Loucy (cell line): ENCODE measurements at regions not wholly inside any gene's neighbourhood (a gene's known extent, or its start where the extent isn't known, plus 50 kb on each side); places are given as distances from the start of the nearest gene placed in this dataset.

ENCODE experiments used
- H2AFZ ChIP-seq: fragments of 200-600 bp; sonication (generic); 2 replicates; pipeline ENCODE4 v1.6.0; 2016; ENCODE audit warnings: antibody characterized with exemption, mild to moderate bottlenecking, low read length, moderate library complexity
- H3F3A ChIP-seq: fragments of 200-600 bp; 2 replicates; pipeline ENCODE4 v1.6.0; 2016; ENCODE audit warnings: antibody characterized with exemption, low read depth, mild to moderate bottlenecking
- H3K27me3 ChIP-seq: fragments of 200-600 bp; sonication (generic); 2 replicates; pipeline ENCODE4 v1.6.1; 2014; ENCODE audit warnings: low read length, mild to moderate bottlenecking; ENCODE audit not compliant: insufficient read depth, poor library complexity, severe bottlenecking
- H3K36me3 ChIP-seq: fragments of 200-600 bp; sonication (generic); 2 replicates; pipeline ENCODE4 v1.6.1; 2016; ENCODE audit warnings: low read length; ENCODE audit not compliant: insufficient read depth
- H3K4me1 ChIP-seq: fragments of 200-600 bp; sonication (generic); 2 replicates; pipeline ENCODE4 v1.5.1; 2014; ENCODE audit warnings: low read length, mild to moderate bottlenecking; ENCODE audit not compliant: insufficient read depth, poor library complexity, severe bottlenecking
- H3K4me2 ChIP-seq: fragments of 200-600 bp; sonication (generic); 2 replicates; pipeline ENCODE4 v1.6.0; 2014; ENCODE audit warnings: antibody characterized with exemption, low read length, low read depth, mild to moderate bottlenecking; ENCODE audit not compliant: poor library complexity, severe bottlenecking
- H3K4me3 ChIP-seq: fragments of 200-600 bp; sonication (generic); 2 replicates; pipeline ENCODE4 v1.5.1; 2014; ENCODE audit warnings: low read length, mild to moderate bottlenecking, mixed read lengths; ENCODE audit not compliant: poor library complexity, severe bottlenecking
- H3K79me2 ChIP-seq: fragments of 200-600 bp; sonication (generic); 2 replicates; pipeline ENCODE4 v1.6.1; 2014; ENCODE audit warnings: low read length; ENCODE audit not compliant: insufficient read depth
- H3K9ac ChIP-seq: fragments of 200-600 bp; sonication (generic); 2 replicates; pipeline ENCODE4 v1.6.0; 2014; ENCODE audit warnings: mild to moderate bottlenecking, low read depth, low read length, moderate library complexity; ENCODE audit not compliant: poor library complexity, severe bottlenecking
- H3K9me2 ChIP-seq: fragments of 200-600 bp; sonication (generic); replicated peaks from 2 replicates; pipeline ENCODE4 v1.6.1; 2016; ENCODE audit warnings: low read depth, low read length, mixed read lengths
- H3K9me3 ChIP-seq: fragments of 200-600 bp; sonication (generic); 2 replicates; pipeline ENCODE4 v1.6.1; 2014; ENCODE audit warnings: mild to moderate bottlenecking, antibody characterized with exemption, low read length, low read depth; ENCODE audit not compliant: insufficient read depth
- H4K20me1 ChIP-seq: fragments of 200-600 bp; sonication (generic); 2 replicates; pipeline ENCODE4 v1.6.0; 2014; ENCODE audit warnings: antibody characterized with exemption, low read length, mild to moderate bottlenecking; ENCODE audit not compliant: insufficient read depth, poor library complexity, severe bottlenecking
- CTCF ChIP-seq: fragments of 200-600 bp; sonication (generic); conservative IDR thresholded peaks from 2 replicates; pipeline ENCODE4 v1.5.1; 2014; ENCODE audit warnings: mild to moderate bottlenecking, antibody characterized with exemption, low read length
- EZH2phosphoT487 ChIP-seq: fragments of 200-600 bp; IDR thresholded peaks from 2 replicates; pipeline ENCODE4 v1.6.1; 2018; ENCODE audit warnings: antibody characterized with exemption, mild to moderate bottlenecking, moderate library complexity, borderline replicate concordance

- H3K4me1 ChIP-seq, result no peaks in the 10 kb centered on the region
- no peaks in the 10 kb centered on the region for H3K36me3 ChIP-seq
- H3K79me2 ChIP-seq, result no peaks in the 10 kb centered on the region
- H4K20me1 ChIP-seq, result no peaks in the 10 kb centered on the region
- no peak overlapping the region for H2AFZ ChIP-seq
- no peak overlapping the region for H3K4me2 ChIP-seq
- H3K9me3 ChIP-seq, result no peaks in the 10 kb centered on the region
- no peak overlapping the region for H3K4me3 ChIP-seq
- no peak overlapping the region for H3K9ac ChIP-seq
- no peaks in the 10 kb centered on the region for H3K27me3 ChIP-seq
- no peak for TF ChIP-seq EZH2phosphoT487
- TF ChIP-seq CTCF, result no peak
- no peaks in the 10 kb centered on the region for H3F3A ChIP-seq
- no peaks in the 10 kb centered on the region for H3K9me2 ChIP-seq
Observed at GRCh38 chr2:60175290-60175689, 378.2 kb downstream of the BCL11A start.

GRCh38 chr2:60174146-60174545 lies 379.3 kb downstream of the BCL11A start:
- no peak overlapping the region for H3K9ac ChIP-seq
- H3K9me3 ChIP-seq, result no peaks in the 10 kb centered on the region
- H3K4me1 ChIP-seq, result no peaks in the 10 kb centered on the region
- H3K36me3 ChIP-seq, result no peaks in the 10 kb centered on the region
- no peaks in the 10 kb centered on the region for H3F3A ChIP-seq
- H3K27me3 ChIP-seq, result no peaks in the 10 kb centered on the region
- no peak overlapping the region for H2AFZ ChIP-seq
- TF ChIP-seq CTCF (no peak), EZH2phosphoT487 (no peak)
- H3K4me3 ChIP-seq, result no peak overlapping the region
- H3K4me2 ChIP-seq, result no peak overlapping the region
- no peaks in the 10 kb centered on the region for H3K79me2 ChIP-seq
- no peaks in the 10 kb centered on the region for H4K20me1 ChIP-seq
- no peaks in the 10 kb centered on the region for H3K9me2 ChIP-seq

GRCh38 chr2:60172801-60173200 lies 380.7 kb downstream of the BCL11A start:
- Histone ChIP-seq H3K27me3 (no peaks in the 10 kb centered on the region), H3K36me3 (no peaks in the 10 kb centered on the region), H3K9ac (no peak overlapping the region), H3K4me2 (no peak overlapping the region), H3F3A (no peaks in the 10 kb centered on the region), H2AFZ (no peak overlapping the region), H3K9me3 (no peaks in the 10 kb centered on the region), H3K4me3 (no peak overlapping the region), H3K9me2 (no peaks in the 10 kb centered on the region), H3K79me2 (no peaks in the 10 kb centered on the region), H3K4me1 (no peaks in the 10 kb centered on the region), H4K20me1 (no peaks in the 10 kb centered on the region)
- TF ChIP-seq CTCF, result no peak
